ENCODE measurements at regions not wholly inside any gene's neighbourhood (a gene's known extent, or its start where the extent isn't known, plus 50 kb on each side); places are given as distances from the start of the nearest gene placed in this dataset.

GRCh38 chr12:67370979-67371378 is 101.8 kb downstream of the CAND1 start:
- H3K9me3 ChIP-seq: no peaks in the 10 kb centered on the region
- no peaks in the 10 kb centered on the region for H3K36me3 ChIP-seq (ENCODE audit: low read depth)
- ATAC-seq (no peak), DNase-seq (no peak)
- no peak overlapping the region for H3K4me3 ChIP-seq
- intact Hi-C loops (cut with DNase I, micrococcal nuclease): no loop called here
- no peaks in the 10 kb centered on the region for H3K4me1 ChIP-seq (ENCODE audit: low read depth)
- TF ChIP-seq, protein P1, sequence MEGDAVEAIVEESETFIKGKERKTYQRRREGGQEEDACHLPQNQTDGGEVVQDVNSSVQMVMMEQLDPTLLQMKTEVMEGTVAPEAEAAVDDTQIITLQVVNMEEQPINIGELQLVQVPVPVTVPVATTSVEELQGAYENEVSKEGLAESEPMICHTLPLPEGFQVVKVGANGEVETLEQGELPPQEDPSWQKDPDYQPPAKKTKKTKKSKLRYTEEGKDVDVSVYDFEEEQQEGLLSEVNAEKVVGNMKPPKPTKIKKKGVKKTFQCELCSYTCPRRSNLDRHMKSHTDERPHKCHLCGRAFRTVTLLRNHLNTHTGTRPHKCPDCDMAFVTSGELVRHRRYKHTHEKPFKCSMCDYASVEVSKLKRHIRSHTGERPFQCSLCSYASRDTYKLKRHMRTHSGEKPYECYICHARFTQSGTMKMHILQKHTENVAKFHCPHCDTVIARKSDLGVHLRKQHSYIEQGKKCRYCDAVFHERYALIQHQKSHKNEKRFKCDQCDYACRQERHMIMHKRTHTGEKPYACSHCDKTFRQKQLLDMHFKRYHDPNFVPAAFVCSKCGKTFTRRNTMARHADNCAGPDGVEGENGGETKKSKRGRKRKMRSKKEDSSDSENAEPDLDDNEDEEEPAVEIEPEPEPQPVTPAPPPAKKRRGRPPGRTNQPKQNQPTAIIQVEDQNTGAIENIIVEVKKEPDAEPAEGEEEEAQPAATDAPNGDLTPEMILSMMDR (IDR thresholded peaks at IDR 0.05): no peak

DNA sequence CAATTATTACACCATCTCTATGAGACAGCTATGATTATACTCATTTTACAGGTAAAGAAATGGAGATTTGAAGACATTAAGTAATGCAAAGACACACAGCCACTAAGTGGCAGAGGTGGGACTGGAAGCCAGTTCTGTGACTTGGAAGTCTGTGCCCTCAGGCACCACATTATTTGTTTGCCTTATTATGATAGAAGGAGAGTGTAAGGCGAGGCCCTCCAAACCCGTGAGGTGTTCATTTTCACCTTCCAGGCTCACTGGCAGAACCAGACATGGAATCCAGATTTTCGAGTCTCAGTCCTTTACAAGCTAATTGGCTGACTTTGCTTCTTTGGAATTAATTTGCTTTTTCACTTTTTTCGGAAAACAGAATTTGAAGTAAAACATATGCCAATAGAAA is 107.9 kb downstream of the CAND1 start:
- Histone ChIP-seq H3K4me3 (no peak overlapping the region), H3K4me1 (ENCODE audit: low read depth) (no peaks in the 10 kb centered on the region), H3K36me3 (ENCODE audit: low read depth) (no peaks in the 10 kb centered on the region), H3K9me3 (no peaks in the 10 kb centered on the region)
- TF ChIP-seq, protein P1 (IDR thresholded peaks at IDR 0.05): no peak
- intact Hi-C loops (cut with DNase I, micrococcal nuclease): no loop called here
- DNase-seq (no peak), ATAC-seq (no peak)

- no peaks in the 10 kb centered on the region for H3K9me3 ChIP-seq
- no peak for DNase-seq
- TF ChIP-seq, protein P1 (IDR thresholded peaks at IDR 0.05): no peak
Measured at GRCh38 chr12:67377541-67377940, 108.4 kb downstream of the CAND1 start.

DNA sequence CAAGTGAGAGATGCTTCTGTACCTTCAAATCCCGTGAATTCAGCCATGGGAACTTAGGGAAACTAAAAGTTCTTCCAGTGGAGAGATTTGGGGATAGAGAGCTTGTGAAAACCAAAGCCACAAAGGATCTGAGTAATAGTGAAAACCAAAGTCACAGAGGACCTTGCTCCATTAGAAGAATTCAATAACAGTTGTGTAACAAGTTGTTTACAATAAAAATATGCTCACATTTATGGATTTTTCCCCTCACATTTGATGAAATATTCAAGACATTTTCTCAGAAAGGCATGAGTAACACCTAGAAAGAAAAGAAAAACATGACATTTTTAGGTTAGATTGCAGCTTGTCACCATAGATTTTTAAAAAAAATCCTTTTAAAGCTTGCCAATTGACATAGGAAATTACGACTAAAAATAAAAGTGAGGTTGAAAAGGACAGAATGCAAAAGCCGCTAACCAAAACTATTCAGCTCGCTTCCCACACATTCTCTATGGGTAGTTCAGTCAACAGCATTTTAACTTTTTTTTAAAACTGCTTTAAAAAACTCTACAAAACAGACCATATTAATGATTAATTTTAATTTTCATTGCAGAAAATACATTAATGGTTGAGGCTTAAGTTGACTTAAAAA is 113.2 kb downstream of the CAND1 start:
- Histone ChIP-seq H3K4me3 (no peak overlapping the region), H3K36me3 (ENCODE audit: low read depth) (no peaks in the 10 kb centered on the region), H3K4me1 (ENCODE audit: low read depth) (no peaks in the 10 kb centered on the region), H3K9me3 (no peaks in the 10 kb centered on the region)
- DNase-seq (no peak), ATAC-seq (no peak)
- TF ChIP-seq, protein P1 (IDR thresholded peaks at IDR 0.05): no peak
- intact Hi-C loops (cut with DNase I, micrococcal nuclease): no loop called here

More at GRCh38 chr12:67377541-67377940, 108.4 kb downstream of the CAND1 start:
- Histone ChIP-seq H3K36me3 (ENCODE audit: low read depth) (no peaks in the 10 kb centered on the region), H3K4me3 (no peak overlapping the region), H3K4me1 (ENCODE audit: low read depth) (no peaks in the 10 kb centered on the region)
- intact Hi-C loops (cut with DNase I, micrococcal nuclease): no loop called here
- no peak for ATAC-seq

GRCh38 chr12:67386869-67387565 is 117.9 kb downstream of the CAND1 start:
- H3K4me3 ChIP-seq: no peak overlapping the region
- intact Hi-C loops (cut with DNase I, micrococcal nuclease): no loop called here

More at GRCh38 chr12:67386869-67387565, 117.9 kb downstream of the CAND1 start:
- TF ChIP-seq, protein P1 (IDR thresholded peaks at IDR 0.05): no peak
- Histone ChIP-seq H3K9me3 (no peaks in the 10 kb centered on the region), H3K4me1 (ENCODE audit: low read depth) (no peaks in the 10 kb centered on the region), H3K36me3 (ENCODE audit: low read depth) (no peaks in the 10 kb centered on the region)
- DNase-seq (no peak), ATAC-seq (no peak)
